Endothelial cell of umbilical vein (primary cell): ENCODE measurements at regions not wholly inside any gene's neighbourhood (a gene's known extent, or its start where the extent isn't known, plus 50 kb on each side); places are given as distances from the start of the nearest gene placed in this dataset.

Experiments
- BruUV-seq: library from RNA; stranded (reverse); fragments of 400-500 nt; replicated peaks from 2 replicates; lab custom pipeline; 2021; lab: Mats Ljungman, UMichigan
- CTCF ChIA-PET: fragments of 300-600, 350-600 bp; sonication (Branson Sonifier 250); formaldehyde crosslinking; loops from one replicate; lab custom pipeline; 2021; ENCODE audit warnings: antibody characterized with exemption, inconsistent platforms; lab: Charles Lee
- POLR2A ChIA-PET: fragments of 300-600, 350-600 bp; sonication (Branson Sonifier 250); formaldehyde crosslinking; loops from one replicate; lab custom pipeline; 2021; ENCODE audit warnings: antibody characterized with exemption, inconsistent platforms; lab: Charles Lee
- DNase-seq: peaks from one replicate; pipeline ENCODE4 v3.0.0-alpha.2; 2011; ENCODE audit warnings: low read depth, low spot score
- FAIRE-seq: peaks from 2 replicates; lab custom pipeline; 2011; peaks lifted over from hg19 to GRCh38; lab: Jason Lieb, UNC
- H2AFZ ChIP-seq: 2 replicates; pipeline ENCODE4 v1.6.0; 2012; ENCODE audit warnings: low read depth, low read length, control low read depth, inconsistent platforms
- H3K27ac ChIP-seq: 2 replicates; pipeline ENCODE4 v1.5.1; 2011; ENCODE audit warnings: low read depth, mild to moderate bottlenecking, control low read depth, low read length, moderate library complexity; ENCODE audit not compliant: insufficient read depth
- H3K27me3 ChIP-seq, 2 experiments: 2 replicates each; pipeline versions ENCODE4 v1.6.0 to v1.6.1; 2011; ENCODE audit warnings: low read length in 2 of 2, mixed read lengths in 1 of 2; ENCODE audit not compliant: control insufficient read depth in 2 of 2, insufficient read depth in 2 of 2
- H3K36me3 ChIP-seq, 2 experiments: 2 replicates in 1 of 2; 3 replicates in 1 of 2; pipeline ENCODE4 v1.5.1; 2011; ENCODE audit warnings: low read length in 2 of 2, mild to moderate bottlenecking in 1 of 2, moderate library complexity in 1 of 2; ENCODE audit not compliant: control insufficient read depth in 2 of 2, insufficient read depth in 2 of 2; ENCODE audit errors: extremely low read depth in 1 of 2
- H3K4me1 ChIP-seq: 3 replicates; pipeline ENCODE4 v1.5.1; 2011; ENCODE audit warnings: mild to moderate bottlenecking, low read length; ENCODE audit not compliant: control insufficient read depth, insufficient read depth; ENCODE audit errors: extremely low read depth
- H3K4me2 ChIP-seq: 2 replicates; pipeline ENCODE4 v1.6.1; 2011; ENCODE audit warnings: low read length, control low read depth, mixed read lengths; ENCODE audit not compliant: insufficient read depth
- H3K4me3 ChIP-seq, 3 experiments: fragments of 200-600 bp in 1 of 3; sonication (generic), shearing (Covaris generic) in 1 of 3; replicated peaks in 1 of 3; 2 replicates each; pipeline ENCODE4 v1.5.1; 2011 to 2016; ENCODE audit warnings: control low read depth in 3 of 3, low read length in 3 of 3, mild to moderate bottlenecking in 2 of 3, inconsistent platforms in 1 of 3, low read depth in 1 of 3, moderate library complexity in 1 of 3; ENCODE audit not compliant: insufficient read depth in 1 of 3
- H3K79me2 ChIP-seq: 2 replicates; pipeline ENCODE4 v1.6.0; 2012; ENCODE audit warnings: low read length, inconsistent platforms; ENCODE audit not compliant: control insufficient read depth, insufficient read depth
- H3K9ac ChIP-seq: replicated peaks from 2 replicates; pipeline ENCODE3; 2011; ENCODE audit warnings: low read length, control low read depth; ENCODE audit not compliant: insufficient read depth; ENCODE audit errors: extremely low read depth
- H3K9me1 ChIP-seq: replicated peaks from 3 replicates; pipeline ENCODE4 v1.6.0; 2011; ENCODE audit warnings: mild to moderate bottlenecking, low read length; ENCODE audit not compliant: control insufficient read depth, insufficient read depth; ENCODE audit errors: extremely low read depth
- H3K9me3 ChIP-seq: replicated peaks from 2 replicates; pipeline ENCODE4 v1.5.1; 2012; ENCODE audit warnings: low read length, inconsistent platforms; ENCODE audit not compliant: control insufficient read depth, insufficient read depth
- H4K20me1 ChIP-seq: replicated peaks from 2 replicates; pipeline ENCODE3; 2011; ENCODE audit warnings: mild to moderate bottlenecking, low read length; ENCODE audit not compliant: control insufficient read depth, insufficient read depth; ENCODE audit errors: extremely low read depth
- CTCF ChIP-seq, 2 donors: IDR thresholded peaks; 1 replicate in 1 of 2; 2 replicates in 1 of 2; pipeline ENCODE4 v1.5.1; 2011; ENCODE audit warnings: low read length in 2 of 2, mild to moderate bottlenecking in 2 of 2, moderate library complexity in 2 of 2, control low read depth in 1 of 2, inconsistent platforms in 1 of 2, low read depth in 1 of 2; ENCODE audit not compliant: insufficient read depth in 1 of 2; ENCODE audit errors: extremely low read depth in 1 of 2
- EZH2 ChIP-seq: IDR thresholded peaks from 2 replicates; pipeline ENCODE4 v1.6.1; 2012; ENCODE audit warnings: borderline replicate concordance, low read depth, mild to moderate bottlenecking, moderate library complexity, low read length, inconsistent platforms; ENCODE audit not compliant: severe bottlenecking
- FOS ChIP-seq: IDR thresholded peaks from 2 replicates; pipeline ENCODE4 v1.6.1; 2011; ENCODE audit warnings: mild to moderate bottlenecking, low read length, moderate library complexity, borderline replicate concordance; ENCODE audit not compliant: insufficient read depth
- GATA2 ChIP-seq: IDR thresholded peaks from 2 replicates; pipeline ENCODE4 v1.7.0; 2011; ENCODE audit warnings: low read depth, mild to moderate bottlenecking, moderate library complexity, mixed read lengths, low read length; ENCODE audit not compliant: insufficient read length, insufficient read depth
- JUN ChIP-seq: IDR thresholded peaks from 2 replicates; pipeline ENCODE4 v1.6.1; 2011; ENCODE audit warnings: borderline replicate concordance, low read depth; ENCODE audit not compliant: insufficient read length, insufficient read depth
- MYC ChIP-seq: IDR thresholded peaks from one replicate; pipeline ENCODE4 v1.6.1; 2011; ENCODE audit warnings: mild to moderate bottlenecking, low read depth, low read length
- POLR2A ChIP-seq: IDR thresholded peaks from 2 replicates; pipeline ENCODE4 v1.6.1; 2012; ENCODE audit warnings: low read depth, mild to moderate bottlenecking, control low read depth, low read length
- POLR2AphosphoS5 ChIP-seq: IDR thresholded peaks from 2 replicates; pipeline ENCODE4 v1.6.1; 2012; ENCODE audit warnings: low read depth, mild to moderate bottlenecking, control low read depth, low read length, moderate library complexity; ENCODE audit not compliant: insufficient read depth
- dilution Hi-C: fragments of 300-500 bp; cut with MboI; formaldehyde crosslinking; loops from one replicate; pipeline ENCODE4 v1.15.0; 2019; ENCODE audit warnings: low sequenced_read_pairs; ENCODE audit not compliant: extremely low pct_ligation_motif_present
- intact Hi-C: fragments of 100-400 bp; cut with micrococcal nuclease; formaldehyde crosslinking; loops from one replicate; pipeline ENCODE4 v1.10.0; 2022
- TF ChIP-seq, protein P1 (sequence below): IDR thresholded peaks from 2 replicates; pipeline ENCODE4 v1.6.1; 2011; ENCODE audit not compliant: insufficient read depth, insufficient read length

DNA sequence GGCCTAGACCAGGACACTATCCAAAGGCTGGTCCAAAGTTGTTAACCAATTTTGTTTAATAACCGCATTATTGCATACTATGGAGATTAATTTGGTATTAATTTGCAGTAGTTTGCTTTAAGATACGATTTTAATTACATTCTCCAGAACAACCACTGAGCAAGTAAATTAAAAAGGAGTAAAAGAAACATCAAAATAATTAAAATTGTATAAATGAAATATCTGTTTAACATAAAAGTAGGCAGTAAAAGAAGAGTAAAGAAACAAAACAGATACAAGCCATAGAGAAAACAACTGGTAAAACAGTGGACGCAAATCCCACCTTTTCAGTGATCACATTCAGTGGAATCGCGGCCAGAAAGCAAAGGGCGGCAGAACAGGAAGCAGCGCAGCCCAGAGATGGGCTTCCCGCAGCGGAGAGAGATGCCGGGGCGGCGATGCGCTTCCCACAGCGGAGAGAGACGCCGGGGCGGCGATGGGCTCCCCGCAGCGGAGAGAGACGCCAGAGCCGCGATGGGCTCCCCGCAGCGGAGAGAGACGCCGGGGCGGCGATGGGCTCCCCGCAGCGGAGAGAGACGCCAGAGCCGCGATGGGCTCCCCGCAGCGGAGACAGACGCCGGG, 176.8 kb downstream of the RTP5 start:
- Histone ChIP-seq H3K9ac (no peak overlapping the region), H3K27me3 (peaks cover 0 to 17% of the 10 kb centered on the region in 2 experiments), H3K27ac (no peak overlapping the region), H3K4me1 (no peaks in the 10 kb centered on the region), H2AFZ (no peak overlapping the region), H3K4me2 (no peak overlapping the region), H3K79me2 (no peaks in the 10 kb centered on the region), H3K9me3 (no peaks in the 10 kb centered on the region), H3K4me3 (no peak overlapping the region), H4K20me1 (no peaks in the 10 kb centered on the region), H3K9me1 (no peaks in the 10 kb centered on the region), H3K36me3 (no peaks in the 10 kb centered on the region)
- dilution Hi-C loops: no loop called here
- BruUV-seq: no TSS peak
- intact Hi-C loops: no loop called here
- TF ChIP-seq FOS (no peak), JUN (no peak)
- FAIRE-seq (no peak), DNase-seq (no peak)
- ChIA-PET POLR2A (no interaction called here), CTCF (no interaction called here)

DNA sequence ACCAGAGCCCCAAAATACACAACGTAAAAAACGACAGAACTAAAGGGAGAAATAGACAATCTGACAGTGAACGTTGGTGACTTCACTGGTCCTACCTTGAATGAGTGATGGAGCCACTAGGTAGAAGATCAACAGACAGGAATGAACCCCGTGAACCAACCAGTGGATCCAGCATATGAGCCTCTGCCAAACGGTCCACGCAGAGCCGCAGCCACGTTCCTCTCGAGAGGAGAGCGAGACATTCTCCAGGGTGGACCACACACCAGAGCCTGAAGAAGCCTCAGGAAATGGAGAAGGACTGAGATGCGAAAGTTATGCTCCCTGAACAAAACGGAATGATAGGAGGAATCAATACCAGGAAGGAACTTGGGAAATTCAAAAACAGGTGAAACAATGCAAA, 178.4 kb downstream of the RTP5 start:
- TF ChIP-seq, protein P1, sequence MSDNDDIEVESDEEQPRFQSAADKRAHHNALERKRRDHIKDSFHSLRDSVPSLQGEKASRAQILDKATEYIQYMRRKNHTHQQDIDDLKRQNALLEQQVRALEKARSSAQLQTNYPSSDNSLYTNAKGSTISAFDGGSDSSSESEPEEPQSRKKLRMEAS: no peak
- TF ChIP-seq GATA2 (no peak), FOS (no peak), POLR2AphosphoS5 (no peak), EZH2 (no peak), CTCF (IDR thresholded peaks at IDR 0.05; ENCODE audit: extremely low read depth in 1 of 2, insufficient read depth in 1 of 2, low read depth in 1 of 2, low read length in 2 of 2) (no peak), MYC (no peak), POLR2A (no peak), JUN (no peak)
- ChIA-PET CTCF (no interaction called here), POLR2A (no interaction called here)
- no TSS peak for BruUV-seq
- no peaks in the 10 kb centered on the region for H3K36me3 ChIP-seq
- no peak overlapping the region for H3K27ac ChIP-seq
- intact Hi-C loops (no loop called here), dilution Hi-C loops (no loop called here)
- no peak for DNase-seq
- H3K4me2 ChIP-seq: no peak overlapping the region
- peaks cover 0 to 22% of the 10 kb centered on the region in 2 experiments for H3K27me3 ChIP-seq
- H3K9me3 ChIP-seq: no peaks in the 10 kb centered on the region
- FAIRE-seq: no peak
- H3K79me2 ChIP-seq: no peaks in the 10 kb centered on the region
- H3K9me1 ChIP-seq: no peaks in the 10 kb centered on the region
- H3K4me3 ChIP-seq: no peak overlapping the region
- no peaks in the 10 kb centered on the region for H3K4me1 ChIP-seq
- H4K20me1 ChIP-seq: no peaks in the 10 kb centered on the region
- no peak overlapping the region for H2AFZ ChIP-seq
- no peak overlapping the region for H3K9ac ChIP-seq
